ENCODE measurements at regions not wholly inside any gene's neighbourhood (a gene's known extent, or its start where the extent isn't known, plus 50 kb on each side); places are given as distances from the start of the nearest gene placed in this dataset.

GRCh38 chr10:9848278-9848677, 1169.4 kb upstream of the CELF2 start:
- TF ChIP-seq MAX (IDR thresholded peaks at IDR 0.05; ENCODE audit: insufficient read depth, insufficient read length) (no peak), POLR2A (IDR thresholded peaks at IDR 0.05; ENCODE audit: low read depth, low read length) (no peak)

Data from endothelial cell of umbilical vein (primary cell).